HG02852 (cell line): ENCODE measurements at regions not wholly inside any gene's neighbourhood (a gene's known extent, or its start where the extent isn't known, plus 50 kb on each side); places are given as distances from the start of the nearest gene placed in this dataset.

Experiments
- ATAC-seq: cut with Tn5 transposase; IDR thresholded peaks from one replicate; pipeline ENCODE4 v1.9.1; 2021; ENCODE audit warnings: mild to moderate bottlenecking, moderate library complexity; ENCODE audit not compliant: unreplicated experiment

DNA sequence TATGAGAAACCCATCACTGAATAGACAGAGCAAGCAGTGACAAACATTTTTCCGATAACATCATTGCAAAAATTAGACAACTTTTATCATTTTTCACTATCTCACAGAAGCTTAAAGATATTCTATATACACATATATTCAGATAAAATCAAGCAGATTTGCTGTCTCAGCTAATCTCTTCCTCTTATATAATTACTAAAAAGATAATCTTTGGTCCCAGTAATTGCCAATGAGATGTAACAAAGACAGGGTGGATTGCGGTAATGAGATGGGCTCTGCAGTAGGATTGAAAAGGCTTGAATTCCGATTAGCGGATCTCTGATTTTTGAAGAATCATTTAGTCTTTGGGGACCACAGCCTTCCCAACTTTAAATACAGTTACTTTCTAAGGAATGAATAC, 63.5 kb downstream of the SYT4 start:
- no peak for ATAC-seq

GRCh38 chr18:43211059-43211458, 66.2 kb downstream of the SYT4 start:
- ATAC-seq, result no peak

- no peak for ATAC-seq
These were observed 79.9 kb upstream of the RIT2 start for GRCh38 chr18:43195421-43195820.

DNA sequence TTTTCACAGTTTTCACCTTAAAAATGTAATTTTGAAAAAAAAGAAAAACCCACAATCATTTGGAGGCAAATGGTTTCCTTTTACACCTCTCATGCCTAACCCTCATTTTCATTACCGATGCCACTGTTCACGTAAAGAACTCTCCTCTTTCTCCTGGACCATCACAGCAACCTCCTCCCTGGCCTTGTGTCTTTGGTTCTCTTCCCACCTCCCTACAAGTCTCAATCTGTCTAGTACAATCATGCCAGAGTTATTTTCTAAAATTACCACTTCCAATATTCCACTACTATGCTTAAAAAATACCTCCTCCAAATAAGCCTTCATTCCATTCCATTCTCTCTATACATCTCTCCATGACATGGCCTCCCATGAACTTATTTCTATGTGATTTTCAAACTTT, 77.9 kb upstream of the RIT2 start:
- ATAC-seq, result no peak

GRCh38 chr18:43192408-43192807, 76.9 kb upstream of the RIT2 start:
- ATAC-seq, result peak; percentile 96

GRCh38 chr18:43181711-43182110, 66.2 kb upstream of the RIT2 start:
- ATAC-seq, result no peak

- no peak for ATAC-seq
These were observed 65.3 kb upstream of the RIT2 start for GRCh38 chr18:43180814-43181213.

- ATAC-seq, result no peak
These were observed 59.8 kb upstream of the RIT2 start for GRCh38 chr18:43175257-43175656.

DNA sequence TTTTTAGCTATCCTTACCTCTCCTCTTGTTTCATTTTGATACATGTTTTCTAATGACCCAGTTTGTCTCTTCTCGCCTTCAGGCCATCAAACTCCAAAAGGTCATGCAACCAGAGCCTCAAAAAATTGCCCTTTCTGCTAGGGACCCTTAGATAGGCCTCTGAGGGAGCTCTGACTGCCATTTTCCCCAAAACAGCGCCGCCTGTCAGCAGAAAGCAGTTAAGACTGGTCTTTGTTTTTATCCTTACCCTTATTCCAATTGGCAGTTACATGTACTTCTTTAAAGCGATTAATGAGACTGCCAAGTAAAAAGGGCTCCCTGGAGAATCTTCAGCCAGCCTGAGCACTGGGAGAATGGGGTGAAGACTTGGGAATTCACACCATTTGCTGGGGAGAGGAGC, 55.1 kb upstream of the RIT2 start:
- no peak for ATAC-seq
